ENCODE measurements at regions not wholly inside any gene's neighbourhood (a gene's known extent, or its start where the extent isn't known, plus 50 kb on each side); places are given as distances from the start of the nearest gene placed in this dataset.

- Histone ChIP-seq H3K36me3 (ENCODE audit: control insufficient read depth, insufficient read depth, low read length, severe bottlenecking) (no peaks in the 10 kb centered on the region), H3K9ac (ENCODE audit: low read length) (no peak overlapping the region), H3K4me1 (ENCODE audit: control insufficient read depth, insufficient read depth, low read length) (no peaks in the 10 kb centered on the region), H3K9me3 (ENCODE audit: control insufficient read depth, low read length) (no peaks in the 10 kb centered on the region), H3K27me3 (replicated peaks; ENCODE audit: control insufficient read depth, insufficient read depth, low read length) (no peaks in the 10 kb centered on the region), H3K4me3 (ENCODE audit: low read length) (no peak overlapping the region)
- no peak for DNase-seq (ENCODE audit: low read depth)
Measured at GRCh38 chr3:24622696-24623225, 128.1 kb upstream of the THRB start.

GRCh38 chr3:24623657-24624056 is 129.0 kb upstream of the THRB start:
- Histone ChIP-seq H3K36me3 (ENCODE audit: control insufficient read depth, insufficient read depth, low read length, severe bottlenecking) (no peaks in the 10 kb centered on the region), H3K27me3 (replicated peaks; ENCODE audit: control insufficient read depth, insufficient read depth, low read length) (no peaks in the 10 kb centered on the region), H3K4me3 (ENCODE audit: low read length) (no peak overlapping the region), H3K9ac (ENCODE audit: low read length) (no peak overlapping the region), H3K9me3 (ENCODE audit: control insufficient read depth, low read length) (no peaks in the 10 kb centered on the region), H3K4me1 (ENCODE audit: control insufficient read depth, insufficient read depth, low read length) (peaks cover 5% of the 10 kb centered on the region)
- no peak for DNase-seq (ENCODE audit: low read depth)

DNA sequence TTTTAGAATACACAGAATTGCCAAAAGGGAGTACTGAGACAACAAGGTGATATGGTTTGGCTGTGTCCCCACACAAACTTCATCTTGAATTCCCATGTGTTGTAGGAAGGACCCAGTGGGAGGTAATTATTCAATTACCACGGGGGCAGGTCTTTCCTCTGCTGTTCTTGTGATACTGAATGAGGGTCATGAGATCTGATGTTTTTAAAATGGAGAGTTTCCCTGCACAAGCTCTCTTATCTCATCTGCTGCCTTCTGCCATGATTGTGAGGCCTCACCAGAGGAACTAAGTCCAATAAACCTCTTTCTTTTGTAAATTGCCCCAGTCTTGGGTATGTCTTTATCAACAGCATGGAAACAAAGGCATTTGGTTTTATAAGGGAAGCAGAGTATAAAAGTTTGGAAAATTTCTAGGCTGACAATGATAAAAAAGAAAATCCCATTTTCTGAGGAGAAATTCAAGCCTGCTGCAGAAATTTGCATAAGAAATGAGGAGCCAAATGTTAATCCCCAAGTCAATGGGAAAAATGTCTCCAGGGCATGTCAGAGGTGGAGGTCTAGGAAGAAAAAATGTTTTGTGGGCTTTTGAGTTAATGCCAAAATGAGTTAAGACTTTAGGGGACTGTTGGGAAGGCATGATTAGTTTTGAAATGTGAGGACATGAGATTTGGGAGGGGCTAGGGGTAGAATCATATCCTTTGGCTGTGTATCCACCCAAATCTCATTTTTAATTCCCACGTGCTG is 130.5 kb upstream of the THRB start:
- no peaks in the 10 kb centered on the region for H3K36me3 ChIP-seq (ENCODE audit: control insufficient read depth, insufficient read depth, low read length, severe bottlenecking)
- DNase-seq (ENCODE audit: low read depth), result no peak
- no peak overlapping the region for H3K4me3 ChIP-seq (ENCODE audit: low read length)

DNA sequence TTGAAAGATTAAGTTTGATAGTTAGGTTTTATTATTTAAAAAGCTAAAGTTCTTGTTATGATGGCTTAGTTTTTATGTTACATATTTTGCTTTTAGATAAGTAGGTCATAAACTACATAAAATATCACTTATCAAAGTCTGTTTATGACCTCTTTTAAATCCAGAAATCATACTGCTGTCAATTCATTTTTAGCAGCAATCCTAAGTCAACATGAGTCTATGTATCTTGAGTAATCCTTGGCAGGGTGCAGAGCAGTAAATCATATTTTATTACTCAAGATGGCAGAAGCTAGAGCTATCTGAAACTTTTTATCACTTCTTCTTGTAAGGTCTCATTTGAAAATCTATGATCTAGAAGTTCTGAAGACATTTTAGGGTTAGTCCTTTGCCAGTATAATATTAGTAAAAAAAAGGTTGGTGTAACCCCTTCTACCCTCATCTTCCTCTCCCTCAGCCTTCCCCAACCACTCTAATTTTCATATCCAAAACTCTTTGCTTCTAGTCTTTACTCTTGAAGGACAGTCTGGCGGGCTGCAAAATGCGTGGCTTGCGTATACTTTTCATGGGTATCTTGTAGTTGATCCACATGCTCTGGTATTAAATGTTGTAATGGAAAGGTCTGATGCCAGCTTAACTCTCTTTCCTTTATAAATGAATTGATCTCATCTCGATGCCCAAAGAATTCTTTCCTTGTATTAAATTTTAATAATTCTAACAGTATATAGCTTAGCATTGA is 134.0 kb upstream of the THRB start:
- no peaks in the 10 kb centered on the region for H3K9me3 ChIP-seq (ENCODE audit: control insufficient read depth, low read length)
- no peak overlapping the region for H3K4me3 ChIP-seq (ENCODE audit: low read length)
- no peaks in the 10 kb centered on the region for H3K36me3 ChIP-seq (ENCODE audit: control insufficient read depth, insufficient read depth, low read length, severe bottlenecking)
- H3K9ac ChIP-seq (ENCODE audit: low read length), result no peak overlapping the region
- peaks cover 10% of the 10 kb centered on the region for H3K4me1 ChIP-seq (ENCODE audit: control insufficient read depth, insufficient read depth, low read length)
- DNase-seq (ENCODE audit: low read depth), result no peak
- H3K27me3 ChIP-seq (replicated peaks; ENCODE audit: control insufficient read depth, insufficient read depth, low read length), result no peaks in the 10 kb centered on the region

More for the DNA sequence above, 130.5 kb upstream of the THRB start:
- no peaks in the 10 kb centered on the region for H3K9me3 ChIP-seq (ENCODE audit: control insufficient read depth, low read length)
- no peak overlapping the region for H3K9ac ChIP-seq (ENCODE audit: low read length)
- H3K27me3 ChIP-seq (replicated peaks; ENCODE audit: control insufficient read depth, insufficient read depth, low read length), result no peaks in the 10 kb centered on the region
- peaks cover 10% of the 10 kb centered on the region for H3K4me1 ChIP-seq (ENCODE audit: control insufficient read depth, insufficient read depth, low read length)

DNA sequence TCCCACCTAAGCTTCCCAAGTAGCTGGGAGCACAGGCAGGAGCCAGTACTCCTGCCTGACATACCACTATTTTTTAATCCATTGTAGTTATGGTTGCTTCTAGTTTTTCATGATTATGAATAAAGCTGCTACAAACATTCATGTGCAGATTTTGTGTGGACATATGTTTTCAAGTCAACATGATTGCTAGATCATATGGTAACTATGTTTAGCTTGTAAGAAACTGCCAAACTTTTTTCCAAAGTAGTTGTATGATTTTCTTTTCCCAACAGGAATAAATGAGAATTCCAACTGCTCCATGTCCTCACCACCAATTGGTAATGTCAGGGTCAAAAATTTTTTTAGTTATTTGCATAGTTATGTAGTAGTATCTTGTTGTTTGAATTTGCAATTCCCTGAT is 136.8 kb upstream of the THRB start:
- Histone ChIP-seq H3K9ac (ENCODE audit: low read length) (no peak overlapping the region), H3K4me3 (ENCODE audit: low read length) (no peak overlapping the region), H3K4me1 (ENCODE audit: control insufficient read depth, insufficient read depth, low read length) (peaks cover 10% of the 10 kb centered on the region), H3K27me3 (replicated peaks; ENCODE audit: control insufficient read depth, insufficient read depth, low read length) (no peaks in the 10 kb centered on the region), H3K9me3 (ENCODE audit: control insufficient read depth, low read length) (peaks cover 2% of the 10 kb centered on the region), H3K36me3 (ENCODE audit: control insufficient read depth, insufficient read depth, low read length, severe bottlenecking) (no peaks in the 10 kb centered on the region)
- DNase-seq (ENCODE audit: low read depth), result no peak

DNA sequence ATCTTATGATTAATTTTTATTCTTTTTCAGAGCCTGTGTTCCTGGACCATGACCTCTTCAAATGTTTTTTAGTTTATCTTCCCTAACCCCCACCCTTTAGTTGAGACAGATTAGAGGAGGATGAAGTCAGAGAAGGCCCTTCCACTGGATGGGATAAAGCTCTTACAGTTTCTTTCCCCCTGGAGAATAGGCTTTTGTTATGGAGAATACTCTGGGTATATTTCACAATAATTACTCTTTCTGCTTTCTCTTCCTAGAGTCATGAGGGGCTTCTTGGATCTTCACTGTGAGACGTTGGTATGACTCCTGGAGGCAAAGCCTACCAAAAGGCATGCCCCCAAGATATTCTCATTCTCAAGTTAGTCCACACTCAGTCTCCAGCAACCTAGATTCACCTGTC is 144.4 kb upstream of the THRB start:
- Histone ChIP-seq H3K4me3 (ENCODE audit: low read length) (no peak overlapping the region), H3K9ac (ENCODE audit: low read length) (no peak overlapping the region), H3K9me3 (ENCODE audit: control insufficient read depth, low read length) (peaks cover 2% of the 10 kb centered on the region), H3K36me3 (ENCODE audit: control insufficient read depth, insufficient read depth, low read length, severe bottlenecking) (no peaks in the 10 kb centered on the region), H3K4me1 (ENCODE audit: control insufficient read depth, insufficient read depth, low read length) (peaks cover 22% of the 10 kb centered on the region), H3K27me3 (replicated peaks; ENCODE audit: control insufficient read depth, insufficient read depth, low read length) (no peaks in the 10 kb centered on the region)
- DNase-seq (ENCODE audit: low read depth), result no peak

- H3K27me3 ChIP-seq (replicated peaks; ENCODE audit: control insufficient read depth, insufficient read depth, low read length), result no peaks in the 10 kb centered on the region
- peaks cover 22% of the 10 kb centered on the region for H3K4me1 ChIP-seq (ENCODE audit: control insufficient read depth, insufficient read depth, low read length)
- H3K36me3 ChIP-seq (ENCODE audit: control insufficient read depth, insufficient read depth, low read length, severe bottlenecking), result no peaks in the 10 kb centered on the region
- no peaks in the 10 kb centered on the region for H3K9me3 ChIP-seq (ENCODE audit: control insufficient read depth, low read length)
- peak overlapping the region; percentile 46 for H3K9ac ChIP-seq (ENCODE audit: low read length)
- no peak for DNase-seq (ENCODE audit: low read depth)
- H3K4me3 ChIP-seq (ENCODE audit: low read length), result peak overlapping the region; percentile 29
Measured at GRCh38 chr3:24639481-24640329, 145.1 kb upstream of the THRB start.

- Histone ChIP-seq H3K9me3 (ENCODE audit: control insufficient read depth, low read length) (no peaks in the 10 kb centered on the region), H3K4me3 (ENCODE audit: low read length) (peak overlapping the region; percentile 29), H3K27me3 (replicated peaks; ENCODE audit: control insufficient read depth, insufficient read depth, low read length) (no peaks in the 10 kb centered on the region), H3K36me3 (ENCODE audit: control insufficient read depth, insufficient read depth, low read length, severe bottlenecking) (no peaks in the 10 kb centered on the region), H3K9ac (ENCODE audit: low read length) (peak overlapping the region; percentile 32), H3K4me1 (ENCODE audit: control insufficient read depth, insufficient read depth, low read length) (peaks cover 22% of the 10 kb centered on the region)
- DNase-seq (ENCODE audit: low read depth), result peak; percentile 45
Measured at GRCh38 chr3:24640330-24640877, 145.8 kb upstream of the THRB start.

DNA sequence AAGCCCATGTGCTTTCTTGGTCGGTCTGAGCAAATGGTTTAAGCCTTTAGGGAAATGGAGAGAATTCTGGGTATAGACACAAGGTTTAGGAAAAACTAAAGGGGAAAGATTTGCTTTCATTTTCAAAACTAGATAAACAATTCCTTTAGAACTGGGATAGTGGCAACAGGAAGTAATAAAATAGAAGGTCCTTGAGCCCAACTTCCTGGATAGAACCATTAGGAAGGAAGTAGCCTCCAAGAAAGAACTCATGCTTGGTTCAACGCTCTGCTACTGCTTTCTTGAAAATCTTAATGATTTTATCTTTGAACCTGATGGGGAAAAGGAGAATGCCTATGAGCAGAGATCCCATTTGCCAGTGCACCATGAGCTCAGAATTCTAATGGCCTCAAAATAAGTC is 147.0 kb upstream of the THRB start:
- Histone ChIP-seq H3K9ac (ENCODE audit: low read length) (no peak overlapping the region), H3K27me3 (replicated peaks; ENCODE audit: control insufficient read depth, insufficient read depth, low read length) (no peaks in the 10 kb centered on the region), H3K4me1 (ENCODE audit: control insufficient read depth, insufficient read depth, low read length) (peaks cover 22% of the 10 kb centered on the region), H3K9me3 (ENCODE audit: control insufficient read depth, low read length) (no peaks in the 10 kb centered on the region), H3K4me3 (ENCODE audit: low read length) (no peak overlapping the region), H3K36me3 (ENCODE audit: control insufficient read depth, insufficient read depth, low read length, severe bottlenecking) (no peaks in the 10 kb centered on the region)
- no peak for DNase-seq (ENCODE audit: low read depth)

GRCh38 chr3:24645047-24645446 is 150.4 kb upstream of the THRB start:
- Histone ChIP-seq H3K9ac (ENCODE audit: low read length) (no peak overlapping the region), H3K36me3 (ENCODE audit: control insufficient read depth, insufficient read depth, low read length, severe bottlenecking) (no peaks in the 10 kb centered on the region), H3K9me3 (ENCODE audit: control insufficient read depth, low read length) (no peaks in the 10 kb centered on the region), H3K4me1 (ENCODE audit: control insufficient read depth, insufficient read depth, low read length) (peaks cover 8% of the 10 kb centered on the region), H3K27me3 (replicated peaks; ENCODE audit: control insufficient read depth, insufficient read depth, low read length) (no peaks in the 10 kb centered on the region), H3K4me3 (ENCODE audit: low read length) (no peak overlapping the region)
- no peak for DNase-seq (ENCODE audit: low read depth)

GRCh38 chr3:24646790-24647189 is 152.1 kb upstream of the THRB start:
- Histone ChIP-seq H3K9me3 (ENCODE audit: control insufficient read depth, low read length) (no peaks in the 10 kb centered on the region), H3K4me1 (ENCODE audit: control insufficient read depth, insufficient read depth, low read length) (no peaks in the 10 kb centered on the region), H3K27me3 (replicated peaks; ENCODE audit: control insufficient read depth, insufficient read depth, low read length) (no peaks in the 10 kb centered on the region), H3K9ac (ENCODE audit: low read length) (no peak overlapping the region), H3K36me3 (ENCODE audit: control insufficient read depth, insufficient read depth, low read length, severe bottlenecking) (no peaks in the 10 kb centered on the region), H3K4me3 (ENCODE audit: low read length) (no peak overlapping the region)
- no peak for DNase-seq (ENCODE audit: low read depth)
